GM12874 (cell line): ENCODE measurements at regions not wholly inside any gene's neighbourhood (a gene's known extent, or its start where the extent isn't known, plus 50 kb on each side); places are given as distances from the start of the nearest gene placed in this dataset.

Source experiments
- CTCF ChIP-seq: IDR thresholded peaks from 2 replicates; pipeline ENCODE4 v1.5.1; 2011; ENCODE audit warnings: low read depth, mild to moderate bottlenecking, control low read depth, low read length, moderate library complexity; ENCODE audit not compliant: insufficient read depth

- TF ChIP-seq CTCF = no peak
Observed at GRCh38 chr6:15953152-15953880, 175.6 kb upstream of the MYLIP start.

- no peak for TF ChIP-seq CTCF
Observed at GRCh38 chr6:15952231-15953151, 176.4 kb upstream of the MYLIP start.

GRCh38 chr6:15950962-15951569, 177.8 kb upstream of the MYLIP start:
- no peak for TF ChIP-seq CTCF

DNA sequence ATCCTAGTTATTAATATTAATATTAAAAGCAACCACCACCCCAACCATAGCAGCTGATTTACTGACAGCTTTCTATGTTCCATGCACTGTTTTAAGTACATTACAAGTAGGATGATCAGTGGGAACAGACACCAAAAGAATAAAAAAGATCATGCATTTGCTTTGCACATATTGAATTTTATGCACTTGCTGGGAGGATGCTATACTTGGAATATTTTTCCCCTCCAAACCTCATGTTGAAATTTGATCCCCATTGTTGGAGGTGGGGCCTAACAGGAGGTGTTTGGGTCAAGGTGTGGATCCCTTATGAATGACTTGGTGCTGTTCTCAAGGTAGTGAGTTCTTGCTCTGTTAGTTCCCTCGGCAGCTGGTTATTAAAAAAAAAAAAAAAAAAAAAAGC, 178.9 kb upstream of the MYLIP start:
- no peak for TF ChIP-seq CTCF

- no peak for TF ChIP-seq CTCF
Observed at GRCh38 chr6:15948930-15949900, 179.7 kb upstream of the MYLIP start.

- no peak for TF ChIP-seq CTCF
Observed at GRCh38 chr6:15947923-15948322, 181.0 kb upstream of the MYLIP start.
